H1 (cell line): ENCODE measurements at regions not wholly inside any gene's neighbourhood (a gene's known extent, or its start where the extent isn't known, plus 50 kb on each side); places are given as distances from the start of the nearest gene placed in this dataset.

ENCODE experiments used
- TF ChIP-seq, protein P1 (sequence below): IDR thresholded peaks from 2 replicates; pipeline ENCODE4 v1.6.1; 2011; ENCODE audit warnings: low read length, improper control_type of control experiment

DNA sequence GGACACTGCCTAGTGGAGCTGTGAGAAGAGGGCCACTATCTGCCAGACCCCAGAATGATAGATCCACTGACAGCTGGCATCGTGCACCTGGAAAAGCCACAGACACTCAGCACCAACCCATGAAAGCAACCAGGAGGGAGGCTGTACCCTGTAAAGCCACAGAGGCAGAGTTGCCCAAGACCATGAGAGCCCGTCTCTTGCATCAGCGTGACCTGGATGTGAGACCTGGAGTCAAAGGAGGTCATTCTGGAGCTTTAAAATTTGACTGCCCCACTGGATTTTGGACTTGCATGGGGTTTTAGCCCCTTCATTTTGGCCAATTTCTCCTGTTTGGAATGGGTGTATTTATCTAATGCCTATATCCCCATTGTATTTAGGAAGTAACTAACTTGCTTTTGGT is 83.5 kb upstream of the P3H2 start (continued):
- TF ChIP-seq, protein P1, sequence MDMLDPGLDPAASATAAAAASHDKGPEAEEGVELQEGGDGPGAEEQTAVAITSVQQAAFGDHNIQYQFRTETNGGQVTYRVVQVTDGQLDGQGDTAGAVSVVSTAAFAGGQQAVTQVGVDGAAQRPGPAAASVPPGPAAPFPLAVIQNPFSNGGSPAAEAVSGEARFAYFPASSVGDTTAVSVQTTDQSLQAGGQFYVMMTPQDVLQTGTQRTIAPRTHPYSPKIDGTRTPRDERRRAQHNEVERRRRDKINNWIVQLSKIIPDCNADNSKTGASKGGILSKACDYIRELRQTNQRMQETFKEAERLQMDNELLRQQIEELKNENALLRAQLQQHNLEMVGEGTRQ, result no peak
